ENCODE measurements at regions not wholly inside any gene's neighbourhood (a gene's known extent, or its start where the extent isn't known, plus 50 kb on each side); places are given as distances from the start of the nearest gene placed in this dataset.

DNA sequence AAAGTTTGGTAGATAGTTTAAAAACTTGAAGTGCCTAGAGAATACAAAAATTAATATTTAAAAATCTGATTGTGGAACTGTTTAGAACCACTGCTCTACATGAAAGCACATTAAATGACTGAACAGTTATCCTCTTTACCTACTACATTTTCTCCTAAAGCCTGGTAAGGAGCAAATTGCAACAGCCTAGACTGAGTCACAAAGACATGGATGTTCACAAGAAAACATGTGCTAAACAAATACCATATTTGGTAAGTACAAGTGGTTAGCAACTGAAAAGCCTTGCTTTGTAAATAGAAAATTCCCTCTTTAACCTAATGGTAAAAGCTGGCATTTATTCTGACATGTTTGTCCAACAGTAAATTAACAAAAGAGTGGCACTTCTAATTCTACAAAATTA is 203.1 kb downstream of the FBXO8 start:
- TF ChIP-seq, protein P1, sequence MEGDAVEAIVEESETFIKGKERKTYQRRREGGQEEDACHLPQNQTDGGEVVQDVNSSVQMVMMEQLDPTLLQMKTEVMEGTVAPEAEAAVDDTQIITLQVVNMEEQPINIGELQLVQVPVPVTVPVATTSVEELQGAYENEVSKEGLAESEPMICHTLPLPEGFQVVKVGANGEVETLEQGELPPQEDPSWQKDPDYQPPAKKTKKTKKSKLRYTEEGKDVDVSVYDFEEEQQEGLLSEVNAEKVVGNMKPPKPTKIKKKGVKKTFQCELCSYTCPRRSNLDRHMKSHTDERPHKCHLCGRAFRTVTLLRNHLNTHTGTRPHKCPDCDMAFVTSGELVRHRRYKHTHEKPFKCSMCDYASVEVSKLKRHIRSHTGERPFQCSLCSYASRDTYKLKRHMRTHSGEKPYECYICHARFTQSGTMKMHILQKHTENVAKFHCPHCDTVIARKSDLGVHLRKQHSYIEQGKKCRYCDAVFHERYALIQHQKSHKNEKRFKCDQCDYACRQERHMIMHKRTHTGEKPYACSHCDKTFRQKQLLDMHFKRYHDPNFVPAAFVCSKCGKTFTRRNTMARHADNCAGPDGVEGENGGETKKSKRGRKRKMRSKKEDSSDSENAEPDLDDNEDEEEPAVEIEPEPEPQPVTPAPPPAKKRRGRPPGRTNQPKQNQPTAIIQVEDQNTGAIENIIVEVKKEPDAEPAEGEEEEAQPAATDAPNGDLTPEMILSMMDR (IDR thresholded peaks at IDR 0.05) = no peak
- TF ChIP-seq ZFX (IDR thresholded peaks at IDR 0.05; ENCODE audit: borderline replicate concordance) = no peak

Data from 22Rv1 (cell line).